Type B pancreatic cell (in vitro differentiated cells): ENCODE measurements at regions not wholly inside any gene's neighbourhood (a gene's known extent, or its start where the extent isn't known, plus 50 kb on each side); places are given as distances from the start of the nearest gene placed in this dataset.

Experiments
- DNase-seq: peaks from one replicate; pipeline ENCODE4 v3.0.0; 2021; ENCODE audit warnings: mixed read lengths; ENCODE audit not compliant: unreplicated experiment; ENCODE audit errors: extremely low spot score
- H3K27ac Mint-ChIP-seq: 2 replicates; pipeline ENCODE4 v1.8.0; 2021; ENCODE audit warnings: mild to moderate bottlenecking, mixed read lengths
- H3K27me3 Mint-ChIP-seq: 2 replicates; pipeline ENCODE4 v1.8.0; 2021; ENCODE audit warnings: mixed read lengths
- H3K36me3 Mint-ChIP-seq: 2 replicates; pipeline ENCODE4 v1.8.0; 2021; ENCODE audit warnings: mixed read lengths
- H3K4me1 Mint-ChIP-seq: one replicate; pipeline ENCODE4 v1.8.0; 2021; ENCODE audit warnings: mixed read lengths; ENCODE audit not compliant: unreplicated experiment
- H3K4me3 Mint-ChIP-seq: 2 replicates; pipeline ENCODE4 v1.8.0; 2021; ENCODE audit warnings: mild to moderate bottlenecking, mixed read lengths
- H3K9me3 Mint-ChIP-seq: 2 replicates; pipeline ENCODE4 v1.8.0; 2021; ENCODE audit warnings: mixed read lengths
- CTCF ChIP-seq: fragments of 200-600 bp; sonication (generic); conservative IDR thresholded peaks from 2 replicates; pipeline ENCODE4 v1.5.0; 2021; ENCODE audit warnings: antibody characterized with exemption, mild to moderate bottlenecking

DNA sequence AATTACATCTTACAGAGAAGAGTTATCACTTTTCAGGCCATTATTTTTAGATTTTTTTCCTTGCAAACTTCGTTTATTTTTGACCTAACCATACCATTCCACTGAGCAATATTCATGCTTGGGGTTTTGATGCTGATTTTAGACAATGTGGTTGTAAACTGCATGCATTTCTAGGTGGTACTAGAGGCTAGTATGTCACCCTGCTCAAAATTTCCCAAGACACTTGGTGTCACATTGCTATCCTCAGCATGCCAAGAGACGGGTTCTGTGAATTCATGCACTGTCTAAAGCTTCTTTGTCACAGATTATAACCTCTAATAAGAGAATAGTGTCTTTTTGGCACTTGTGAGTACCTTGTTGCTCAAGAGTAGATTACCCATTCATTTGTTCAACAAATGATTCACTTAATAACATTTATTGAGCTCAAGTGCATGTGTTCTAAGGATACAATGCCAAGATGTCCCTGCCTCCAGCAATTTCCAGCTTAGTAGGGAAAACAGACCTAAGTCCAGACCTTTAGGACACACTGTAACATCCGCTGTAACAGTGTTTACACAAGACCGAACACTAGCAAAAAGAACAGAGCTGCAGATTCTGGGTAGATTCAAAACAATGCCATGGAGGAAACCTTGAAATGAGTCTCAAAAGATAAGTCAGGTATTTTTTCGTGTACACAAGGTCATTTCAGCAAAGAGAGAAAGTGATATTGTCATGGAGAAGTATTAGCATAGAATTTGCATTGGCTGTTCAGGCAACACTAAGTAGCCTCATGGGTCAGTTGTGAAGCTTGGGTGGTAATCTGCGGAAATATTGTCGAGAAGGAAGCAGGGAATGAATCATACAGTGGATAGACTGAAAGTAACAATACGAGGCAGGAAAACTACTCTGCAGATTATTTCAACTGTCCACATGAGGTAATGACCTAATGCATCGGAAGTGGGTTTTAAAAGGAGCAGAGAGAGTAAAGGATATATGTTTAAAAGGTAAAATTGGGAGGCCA is 515.1 kb upstream of the ZFP42 start:
- H3K27ac Mint-ChIP-seq: no peak overlapping the region
- H3K27me3 Mint-ChIP-seq: no peaks in the 10 kb centered on the region
- no peak for DNase-seq
- H3K4me1 Mint-ChIP-seq: peaks cover 10% of the 10 kb centered on the region
- H3K9me3 Mint-ChIP-seq: no peaks in the 10 kb centered on the region
- H3K4me3 Mint-ChIP-seq: no peak overlapping the region
- H3K36me3 Mint-ChIP-seq: no peaks in the 10 kb centered on the region
- no peak for TF ChIP-seq CTCF

DNA sequence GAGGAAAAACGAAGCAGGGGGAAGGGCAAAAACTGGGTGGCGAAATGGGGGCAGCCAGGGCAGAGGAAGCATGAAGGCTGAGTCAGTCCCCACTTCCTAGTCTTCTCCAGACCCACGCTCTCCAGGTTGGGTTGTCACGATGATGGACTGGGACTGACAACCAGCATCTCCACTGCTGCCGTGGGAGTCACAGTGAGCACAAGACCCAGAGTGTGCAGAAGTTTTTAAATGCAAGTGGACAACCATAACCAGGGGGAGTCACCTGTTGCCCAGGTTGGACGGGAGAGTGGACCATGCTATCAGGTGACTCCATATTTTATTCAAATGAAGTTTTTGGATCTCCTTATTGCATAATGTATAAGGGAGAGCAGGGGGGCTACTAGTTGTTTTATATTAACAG is 511.4 kb upstream of the ZFP42 start:
- no peak for TF ChIP-seq CTCF
- peaks cover 3% of the 10 kb centered on the region for H3K36me3 Mint-ChIP-seq
- DNase-seq: no peak

GRCh38 chr4:187485676-187486075 is 509.9 kb upstream of the ZFP42 start:
- H3K4me1 Mint-ChIP-seq: no peaks in the 10 kb centered on the region
- H3K9me3 Mint-ChIP-seq: peaks cover 17% of the 10 kb centered on the region
- H3K36me3 Mint-ChIP-seq: peaks cover 4% of the 10 kb centered on the region
- no peaks in the 10 kb centered on the region for H3K27me3 Mint-ChIP-seq
- no peak overlapping the region for H3K4me3 Mint-ChIP-seq
- no peak for TF ChIP-seq CTCF
- H3K27ac Mint-ChIP-seq: no peak overlapping the region
- DNase-seq: no peak

More for the DNA sequence above, 511.4 kb upstream of the ZFP42 start:
- Mint-ChIP-seq H3K9me3 (peaks cover 11% of the 10 kb centered on the region), H3K4me1 (peaks cover under 1% of the 10 kb centered on the region), H3K4me3 (no peak overlapping the region), H3K27ac (no peak overlapping the region), H3K27me3 (no peaks in the 10 kb centered on the region)

DNA sequence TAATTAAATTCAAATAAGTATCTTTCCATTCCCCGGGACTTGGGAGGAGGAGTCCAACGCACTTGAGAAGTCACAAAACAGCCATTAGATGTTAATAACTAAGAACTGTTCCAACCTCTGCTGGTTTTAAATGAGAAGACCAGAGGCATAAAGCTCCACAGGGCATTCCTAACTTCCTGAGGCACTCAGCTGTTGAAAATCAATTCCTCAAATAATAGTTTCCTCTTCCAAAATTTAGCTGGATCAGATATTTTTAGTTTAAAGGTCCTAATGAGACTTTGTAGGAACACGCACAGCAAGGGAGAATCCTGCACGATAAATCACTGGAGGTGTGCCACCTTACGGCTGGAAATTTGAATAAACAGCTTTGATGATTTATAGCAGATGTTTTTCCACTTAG is 504.3 kb upstream of the ZFP42 start:
- TF ChIP-seq CTCF: no peak
- H3K9me3 Mint-ChIP-seq: peaks cover 17% of the 10 kb centered on the region
- peaks cover 4% of the 10 kb centered on the region for H3K36me3 Mint-ChIP-seq
- H3K4me1 Mint-ChIP-seq: no peaks in the 10 kb centered on the region
- no peak for DNase-seq
- no peaks in the 10 kb centered on the region for H3K27me3 Mint-ChIP-seq
- H3K4me3 Mint-ChIP-seq: no peak overlapping the region
- no peak overlapping the region for H3K27ac Mint-ChIP-seq

GRCh38 chr4:187491959-187492358 is 503.6 kb upstream of the ZFP42 start:
- H3K4me3 Mint-ChIP-seq: no peak overlapping the region
- H3K27me3 Mint-ChIP-seq: no peaks in the 10 kb centered on the region
- peaks cover 6% of the 10 kb centered on the region for H3K4me1 Mint-ChIP-seq
- H3K9me3 Mint-ChIP-seq: peaks cover 17% of the 10 kb centered on the region
- no peak for TF ChIP-seq CTCF
- H3K36me3 Mint-ChIP-seq: peaks cover 4% of the 10 kb centered on the region
- no peak for DNase-seq
- no peak overlapping the region for H3K27ac Mint-ChIP-seq
